ENCODE measurements at regions not wholly inside any gene's neighbourhood (a gene's known extent, or its start where the extent isn't known, plus 50 kb on each side); places are given as distances from the start of the nearest gene placed in this dataset.

GRCh38 chr3:5616873-5617272 is 429.4 kb downstream of the EDEM1 start:
- CTCF ChIA-PET: no interaction called here

GRCh38 chr3:5618170-5618569 is 430.7 kb downstream of the EDEM1 start:
- TF ChIP-seq PBX3 (IDR thresholded peaks at IDR 0.05) (no peak), NPAS2 (CRISPR knock-in tag; IDR thresholded peaks at IDR 0.05; ENCODE audit: borderline replicate concordance) (no peak), EHMT2 (IDR thresholded peaks at IDR 0.05; ENCODE audit: low read depth) (no peak), HEYL (CRISPR knock-in tag; IDR thresholded peaks at IDR 0.05) (no peak), MAFK (IDR thresholded peaks at IDR 0.05; ENCODE audit: partially characterized antibody) (no peak), REST (IDR thresholded peaks at IDR 0.05) (no peak), EHF (CRISPR knock-in tag; IDR thresholded peaks at IDR 0.05) (no peak), KDM1A (IDR thresholded peaks at IDR 0.05; ENCODE audit: low read depth) (no peak), HOXB5 (CRISPR knock-in tag; IDR thresholded peaks at IDR 0.05) (no peak)
- POLR2A ChIA-PET: no interaction called here
- DNase-seq (ENCODE audit: low read depth in 1 of 2, low spot score in 1 of 2) (no peak), ATAC-seq (no peak), FAIRE-seq (no peak)
- H3K4me2 ChIP-seq: no peak overlapping the region
- H3K9me3 ChIP-seq: no peaks in the 10 kb centered on the region
- H3K4me3 ChIP-seq: no peak overlapping the region
- H3K4me1 ChIP-seq: no peaks in the 10 kb centered on the region
- CTCF ChIA-PET: no interaction called here
- no peak overlapping the region for H3K27ac ChIP-seq

More at GRCh38 chr3:5616873-5617272, 429.4 kb downstream of the EDEM1 start:
- no peak for FAIRE-seq
- Histone ChIP-seq H3K4me3 (no peak overlapping the region), H3K9me3 (no peaks in the 10 kb centered on the region), H3K4me2 (no peak overlapping the region), H3K27ac (no peak overlapping the region), H3K4me1 (no peaks in the 10 kb centered on the region)
- no peak for TF ChIP-seq HOXA7 (CRISPR knock-in tag; IDR thresholded peaks at IDR 0.05)
- TF ChIP-seq MAZ (IDR thresholded peaks at IDR 0.05; ENCODE audit: borderline replicate concordance, low read depth, low read length): no peak
- TF ChIP-seq ZSCAN20 (CRISPR knock-in tag; IDR thresholded peaks at IDR 0.05): no peak
- no peak for TF ChIP-seq CBX8 (IDR thresholded peaks at IDR 0.05)
- TF ChIP-seq RARB (CRISPR knock-in tag; IDR thresholded peaks at IDR 0.05): no peak
- TF ChIP-seq RCOR1 (IDR thresholded peaks at IDR 0.05; ENCODE audit: low read depth, low read length): no peak
- no peak for TF ChIP-seq GATA3 (IDR thresholded peaks at IDR 0.05; ENCODE audit: borderline replicate concordance)
- TF ChIP-seq RNF2 (IDR thresholded peaks at IDR 0.05; ENCODE audit: borderline replicate concordance, low read depth): no peak
- TF ChIP-seq FOXS1 (CRISPR knock-in tag; IDR thresholded peaks at IDR 0.05): no peak
- no peak for TF ChIP-seq NFE2L2 (conservative IDR thresholded peaks at IDR 0.05; ENCODE audit: low read length)
- TF ChIP-seq TP53 (CRISPR knock-in tag; IDR thresholded peaks at IDR 0.05): no peak
- no peak for TF ChIP-seq ZFP36 (IDR thresholded peaks at IDR 0.05; ENCODE audit: borderline replicate concordance, partially characterized antibody)
- TF ChIP-seq HOXB5 (CRISPR knock-in tag; IDR thresholded peaks at IDR 0.05): no peak
- TF ChIP-seq NPAS2 (CRISPR knock-in tag; IDR thresholded peaks at IDR 0.05; ENCODE audit: borderline replicate concordance): no peak
- TF ChIP-seq NR3C1 (IDR thresholded peaks at IDR 0.05): no peak
- no peak for TF ChIP-seq CBX2 (IDR thresholded peaks at IDR 0.05; ENCODE audit: borderline replicate concordance, low read depth)
- no peak for TF ChIP-seq PBX3 (IDR thresholded peaks at IDR 0.05)
- ATAC-seq: no peak
- POLR2A ChIA-PET: no interaction called here
- DNase-seq (ENCODE audit: low read depth in 1 of 2, low spot score in 1 of 2): no peak
- 18% methylated on average over 4 of the region's 4 CpGs for WGBS (ENCODE audit: missing lambda C conversion rate)

Measured in A549 (cell line).